CD4-positive, alpha-beta T cell treated with Interleukin-4 for 4 hours (primary cell): ENCODE measurements at regions not wholly inside any gene's neighbourhood (a gene's known extent, or its start where the extent isn't known, plus 50 kb on each side); places are given as distances from the start of the nearest gene placed in this dataset.

Source experiments
- DNase-seq: peaks from one replicate; pipeline ENCODE4 v3.0.0-alpha.2; 2020

DNA sequence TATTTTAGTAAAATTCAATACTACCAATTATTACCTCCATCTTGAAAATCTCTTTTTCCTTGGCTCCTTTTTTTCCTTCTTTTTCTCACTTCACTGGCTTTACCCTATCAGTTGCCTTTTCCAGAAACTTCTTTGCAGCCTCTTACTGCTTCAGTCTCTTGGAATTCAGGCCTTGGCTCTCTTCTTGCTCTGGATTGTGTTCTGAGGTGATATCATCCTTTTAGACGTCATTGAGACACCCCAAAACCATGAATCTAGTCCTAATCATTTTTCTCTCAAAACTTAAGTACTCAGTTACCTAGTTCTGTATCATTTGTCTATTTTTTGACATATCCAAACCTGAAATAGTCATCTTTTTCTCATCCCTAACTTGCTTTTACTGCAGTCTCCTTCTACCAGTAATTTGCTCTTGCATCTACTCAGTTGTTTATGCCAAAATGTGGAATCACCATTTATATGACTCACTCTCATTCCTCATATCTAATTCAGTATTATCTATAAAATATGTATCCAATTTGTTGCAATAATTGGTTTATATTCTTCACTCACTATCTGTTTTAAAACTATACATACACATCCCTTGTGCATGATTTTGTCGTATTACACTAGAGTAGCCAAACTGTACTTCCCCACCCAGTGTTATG lies 703.2 kb upstream of the CCDC54 start:
- no peak for DNase-seq

DNA sequence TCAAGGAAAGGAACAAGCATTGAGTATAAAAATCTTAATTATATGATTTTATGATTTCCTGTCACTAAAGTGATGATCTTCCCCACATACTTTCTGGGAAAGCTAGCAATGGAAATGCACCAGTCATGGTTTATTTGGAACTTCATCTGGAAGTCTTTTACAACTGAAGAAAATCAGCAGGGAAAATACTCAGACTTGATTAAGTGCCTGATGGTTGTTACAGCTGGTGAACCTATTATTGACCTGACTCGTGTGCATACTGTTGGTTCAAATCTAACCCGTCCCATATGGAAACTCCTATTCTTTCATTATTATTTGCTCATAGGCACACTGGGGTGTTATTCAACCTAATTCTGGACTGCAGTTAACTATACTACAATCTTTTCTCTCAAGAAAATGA lies 701.8 kb upstream of the CCDC54 start:
- DNase-seq = no peak

DNA sequence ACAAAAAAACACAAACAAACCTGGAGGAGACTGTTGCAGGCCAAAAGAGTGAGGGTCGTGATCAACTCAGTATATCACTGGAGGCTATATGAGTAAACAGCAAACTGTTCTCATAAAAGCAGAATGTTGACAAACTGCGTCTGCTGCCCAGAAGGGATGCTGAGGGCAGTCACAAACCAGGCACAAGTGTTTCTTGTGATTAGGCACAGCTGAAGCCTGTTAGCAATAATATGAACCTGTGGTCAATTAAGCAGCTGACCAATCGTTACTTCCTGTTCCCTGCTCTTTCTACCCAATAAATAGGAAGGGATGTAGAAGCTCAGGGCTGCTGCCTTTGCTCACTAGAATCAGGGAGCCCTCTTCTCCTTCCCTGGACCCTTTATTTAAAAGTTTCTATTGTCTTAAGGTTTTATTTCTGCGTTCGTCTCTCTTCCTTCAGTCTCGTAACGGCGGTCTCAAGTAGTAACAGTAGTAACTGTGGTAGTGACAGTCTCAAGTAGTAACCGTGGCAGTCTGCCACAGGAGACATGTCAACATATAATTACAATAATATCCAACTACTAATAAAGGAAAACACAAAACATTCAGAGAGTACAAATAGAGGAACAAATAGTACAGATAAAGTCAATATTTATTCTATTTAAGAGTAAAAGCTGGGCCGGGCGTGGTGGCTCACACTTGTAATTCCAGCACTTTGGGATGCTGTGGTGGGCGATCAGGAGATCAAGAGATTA lies 698.4 kb upstream of the CCDC54 start:
- no peak for DNase-seq

DNA sequence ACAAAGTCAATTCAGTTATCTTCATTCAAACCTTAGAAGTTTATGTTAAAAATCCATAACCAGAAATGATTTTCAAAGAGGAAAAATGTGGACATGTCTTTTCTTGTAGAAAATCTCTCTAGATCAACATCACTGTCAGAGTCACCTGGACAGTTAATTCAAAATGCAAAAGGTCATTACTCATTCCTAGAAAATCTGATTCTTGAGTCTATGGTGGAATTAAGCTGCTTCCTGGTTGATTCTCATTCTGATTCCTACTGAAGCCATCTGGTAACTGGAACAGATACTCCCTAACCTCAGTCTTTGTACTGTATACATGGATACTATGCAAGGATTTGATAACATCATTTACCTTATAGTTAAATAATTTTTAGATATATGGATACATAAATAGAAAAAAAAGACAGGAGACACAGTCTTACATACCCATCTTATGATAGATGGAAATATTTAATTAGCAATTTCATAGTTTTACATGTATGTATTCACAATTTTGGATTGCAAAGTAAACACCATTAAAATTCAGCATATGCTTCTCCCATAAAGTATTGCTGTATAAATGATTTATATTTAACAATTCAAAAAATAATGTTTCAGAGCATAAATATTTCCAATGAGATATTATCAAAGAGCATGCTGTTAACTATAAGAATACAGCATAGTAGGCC lies 693.2 kb upstream of the CCDC54 start:
- no peak for DNase-seq

DNA sequence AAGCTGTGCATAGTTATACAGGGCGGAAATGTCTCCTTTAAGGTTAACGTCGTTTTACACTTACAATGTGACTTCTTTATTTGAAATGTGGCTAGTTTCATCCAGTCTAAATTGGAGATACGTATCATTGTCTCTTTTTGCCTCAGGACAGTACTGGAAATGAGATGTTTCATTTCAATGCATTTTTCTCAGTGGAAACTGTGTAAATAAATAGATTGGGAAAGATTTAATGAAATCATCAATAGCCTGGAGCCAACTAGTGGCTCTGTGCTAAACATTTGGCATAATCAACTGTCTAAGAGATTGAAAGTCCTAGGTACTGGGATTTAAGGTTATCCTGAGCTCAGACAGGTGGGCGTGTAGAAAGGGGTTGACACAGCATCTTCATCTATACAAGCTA lies 691.5 kb upstream of the CCDC54 start:
- no peak for DNase-seq

DNA sequence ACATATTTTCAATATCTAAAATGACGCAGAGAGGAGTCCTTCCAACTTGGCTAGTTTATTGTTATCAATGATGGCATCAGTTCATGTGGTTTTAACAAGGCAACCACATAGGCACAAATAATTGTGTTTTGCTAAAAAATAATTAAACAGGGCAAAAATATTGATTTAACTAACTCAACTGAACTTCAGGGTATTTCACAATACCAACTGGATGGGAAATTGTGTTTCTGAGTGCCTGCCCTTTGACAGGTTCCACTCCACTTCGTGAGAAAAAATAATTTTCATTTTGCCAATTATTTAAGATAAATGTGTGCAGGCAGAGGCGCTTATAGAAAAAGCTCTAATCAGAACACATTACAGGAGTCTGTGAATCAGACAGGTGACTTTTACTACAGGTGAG lies 689.3 kb upstream of the CCDC54 start:
- DNase-seq = no peak

DNA sequence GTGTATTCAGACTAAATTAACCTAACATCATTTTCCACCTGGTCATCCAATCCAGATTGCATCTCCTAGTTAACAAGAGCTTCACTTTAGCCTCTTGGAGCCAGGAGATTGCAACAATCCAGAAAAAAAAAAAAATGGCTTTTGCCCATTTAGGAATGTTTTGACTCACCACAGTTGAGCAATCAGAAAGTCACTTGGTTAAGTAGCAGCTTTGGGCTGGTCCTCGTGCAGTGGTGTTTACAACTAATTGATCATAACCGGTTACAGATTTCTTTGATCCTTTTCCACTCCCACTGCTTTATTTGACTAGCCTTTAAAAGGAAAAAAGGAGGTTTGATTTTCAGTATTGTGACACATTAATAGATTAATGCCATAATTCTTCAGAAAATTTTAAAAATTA lies 688.8 kb upstream of the CCDC54 start:
- no peak for DNase-seq

DNA sequence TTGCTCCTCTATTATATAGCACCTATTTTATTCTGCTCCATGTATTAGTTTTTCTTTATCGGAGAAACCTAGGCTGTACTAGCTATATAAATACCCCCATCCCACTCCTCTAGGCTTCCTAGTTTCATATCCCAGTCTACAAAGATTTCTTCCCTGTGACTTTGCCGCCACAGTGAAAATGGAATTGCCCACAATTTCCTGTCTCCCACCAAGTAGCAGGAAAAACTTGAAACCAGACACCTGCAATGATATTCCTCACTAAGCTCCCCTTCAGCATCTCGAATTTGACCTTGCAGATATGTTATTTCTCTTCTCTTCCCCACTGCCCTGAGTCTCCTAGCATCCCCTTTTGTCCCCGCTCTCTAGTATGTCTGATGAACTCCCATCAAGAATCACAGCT lies 685.8 kb upstream of the CCDC54 start:
- DNase-seq = no peak

DNA sequence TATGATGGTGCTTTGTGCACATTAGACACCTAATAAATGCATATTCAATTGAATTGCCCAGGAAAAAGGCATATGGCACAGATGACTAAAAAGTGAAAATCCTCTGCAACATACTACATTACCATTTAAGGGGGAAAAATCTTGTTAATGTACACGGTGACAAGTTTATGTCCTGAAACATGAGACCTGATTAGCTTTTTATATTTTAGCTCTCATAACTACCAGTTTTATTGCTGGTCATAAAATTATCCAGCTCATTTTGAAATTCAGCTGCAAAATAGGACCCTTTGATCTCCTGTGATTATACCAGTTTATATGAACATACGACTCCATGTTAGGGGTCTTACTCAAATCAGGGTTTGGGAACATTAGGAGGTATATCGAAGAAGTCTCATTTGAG lies 684.6 kb upstream of the CCDC54 start:
- DNase-seq = no peak

DNA sequence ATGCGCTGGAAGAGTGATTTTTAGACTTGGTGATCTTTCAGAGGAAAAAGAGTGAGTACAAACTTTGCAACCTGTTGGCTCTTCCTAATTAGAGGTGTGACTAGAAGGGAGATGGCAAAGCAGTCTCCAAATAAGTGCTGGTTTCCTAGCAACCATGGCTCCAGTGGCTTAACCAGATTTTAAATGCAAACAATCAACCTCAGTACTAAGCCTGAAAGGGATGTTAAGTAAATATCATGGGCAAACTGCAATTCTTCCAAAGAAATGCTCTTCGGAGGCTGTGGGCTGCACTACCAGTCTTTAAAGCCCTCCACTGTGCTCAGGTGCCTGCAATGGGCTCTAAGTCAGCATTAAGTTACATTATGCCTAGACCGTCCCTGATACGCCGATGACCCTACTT lies 678.1 kb upstream of the CCDC54 start:
- DNase-seq = no peak

DNA sequence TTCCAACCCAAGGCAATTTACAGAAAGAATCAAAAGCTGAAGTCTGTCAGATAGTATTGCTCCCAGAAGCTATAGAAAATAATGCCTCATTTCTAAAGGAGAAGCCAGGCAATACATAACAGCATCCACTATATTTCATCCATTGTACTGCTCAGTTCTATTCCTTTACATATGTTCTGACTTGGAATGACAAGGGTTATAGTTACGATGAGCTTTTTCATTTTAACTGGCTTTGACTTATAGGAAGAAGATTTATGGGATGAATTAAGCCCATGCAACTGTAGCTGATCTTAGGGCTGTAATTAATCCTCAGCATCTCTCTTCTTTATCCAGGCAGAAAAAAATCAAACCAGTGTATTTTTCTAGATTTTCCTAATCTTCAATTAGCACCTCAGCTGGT lies 676.3 kb upstream of the CCDC54 start:
- no peak for DNase-seq

DNA sequence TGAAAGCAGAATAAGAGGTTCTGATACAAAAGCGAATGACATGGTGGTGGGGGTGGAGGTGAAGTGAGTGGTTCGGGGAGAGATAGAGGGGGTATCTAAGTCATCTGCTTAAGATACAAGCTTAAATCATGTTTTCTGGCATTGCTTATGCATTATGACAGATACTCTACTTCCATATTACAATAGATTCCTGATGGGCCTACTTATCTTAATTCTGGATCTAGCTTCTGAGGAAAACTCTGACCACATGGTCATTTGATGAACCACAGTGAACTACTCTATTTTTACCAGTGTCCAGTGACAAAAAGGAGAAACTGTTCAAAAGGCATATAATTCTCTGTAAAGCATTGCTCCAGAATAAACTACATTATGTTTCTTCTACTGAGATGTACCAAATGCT lies 673.7 kb upstream of the CCDC54 start:
- DNase-seq = no peak

DNA sequence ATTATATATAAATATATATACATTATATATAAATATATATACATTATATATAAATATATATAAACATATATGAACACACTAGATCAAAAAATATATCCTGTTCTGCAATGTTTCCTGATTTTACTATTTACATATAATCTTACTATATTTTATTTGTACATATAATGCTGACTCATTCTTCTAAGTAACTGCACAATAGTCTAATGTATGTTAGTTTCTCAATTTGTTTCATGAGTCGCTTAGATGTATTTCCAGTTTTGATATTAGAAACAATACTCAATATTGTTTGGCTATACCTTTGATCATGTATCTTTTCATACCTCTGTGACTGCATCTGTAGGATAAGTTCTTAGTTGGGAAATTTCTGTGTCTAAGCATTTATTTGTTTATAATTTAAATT lies 669.9 kb upstream of the CCDC54 start:
- DNase-seq = no peak

DNA sequence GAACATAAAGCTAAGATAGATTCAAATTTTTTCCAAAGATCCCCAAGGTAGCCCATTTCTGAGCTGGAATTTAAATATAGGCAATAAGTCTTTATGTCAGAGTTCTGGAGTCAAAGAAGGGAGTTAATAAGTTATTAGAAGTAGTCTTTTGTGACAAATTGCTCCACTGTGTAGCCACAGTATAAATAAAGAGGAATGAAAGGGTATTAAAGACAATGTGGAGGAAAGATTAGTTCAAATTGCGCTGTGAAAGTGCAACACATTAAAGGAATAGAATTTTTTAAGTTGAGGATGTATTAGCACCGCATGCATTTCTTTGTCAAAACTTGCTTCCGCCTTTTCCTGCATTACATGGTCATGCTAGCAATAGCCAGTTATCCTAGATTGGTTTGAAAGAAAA lies 666.6 kb upstream of the CCDC54 start:
- no peak for DNase-seq

DNA sequence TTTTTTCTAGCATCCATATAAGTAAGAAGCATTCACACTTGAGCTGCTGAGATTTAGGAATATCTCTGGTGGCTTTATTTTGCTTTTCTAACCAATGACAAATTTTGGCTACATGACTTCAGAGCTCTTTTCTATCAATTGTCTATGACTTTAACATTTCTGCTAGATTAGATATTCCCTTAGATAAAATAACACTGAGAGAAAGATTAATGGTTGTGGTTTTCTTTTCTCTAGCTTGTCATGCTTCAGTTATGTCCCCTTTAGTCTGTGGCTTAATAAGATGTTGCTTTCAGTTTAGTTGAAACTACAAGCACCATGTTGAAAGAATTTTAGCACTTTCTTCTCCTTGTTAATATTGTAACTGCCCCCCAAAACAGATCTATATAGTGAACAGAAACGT lies 665.6 kb upstream of the CCDC54 start:
- DNase-seq = no peak

DNA sequence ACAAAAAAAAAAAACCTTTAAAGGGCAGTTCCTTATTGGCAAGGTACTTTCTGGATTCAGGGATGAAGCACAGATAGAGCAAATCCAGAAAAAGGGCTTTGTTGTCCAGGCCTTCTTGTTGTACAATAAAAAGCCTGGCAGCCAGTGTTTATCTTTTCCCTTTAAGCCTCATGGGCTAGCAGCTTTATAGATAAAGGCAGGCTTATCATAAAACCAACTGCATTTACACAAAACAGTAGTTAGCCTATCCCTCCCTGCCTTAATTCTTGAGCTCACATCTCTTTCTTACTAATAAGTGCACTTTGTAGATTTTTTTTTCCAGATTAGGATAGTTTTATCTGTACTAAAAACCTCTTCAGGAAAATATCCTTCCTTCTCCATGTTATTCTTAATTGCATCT lies 662.8 kb upstream of the CCDC54 start:
- no peak for DNase-seq

DNA sequence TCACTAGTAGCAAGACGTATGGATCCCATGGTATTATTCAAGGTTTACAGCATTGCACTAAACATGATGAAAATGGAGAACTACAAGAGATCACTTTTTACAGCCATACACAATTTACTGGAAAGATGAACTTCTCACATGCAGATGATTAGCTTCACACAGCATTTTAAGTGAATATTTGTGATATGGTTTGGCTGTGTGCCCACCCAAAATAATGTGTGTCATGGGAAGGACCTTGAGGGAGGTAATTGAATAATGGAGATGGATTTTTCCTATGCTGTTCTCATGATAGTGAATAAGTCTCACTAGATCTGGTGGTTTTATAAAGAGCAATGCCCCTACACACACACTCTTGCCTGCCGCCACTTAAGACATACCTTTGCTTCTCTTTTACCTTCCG lies 662.0 kb upstream of the CCDC54 start:
- no peak for DNase-seq

DNA sequence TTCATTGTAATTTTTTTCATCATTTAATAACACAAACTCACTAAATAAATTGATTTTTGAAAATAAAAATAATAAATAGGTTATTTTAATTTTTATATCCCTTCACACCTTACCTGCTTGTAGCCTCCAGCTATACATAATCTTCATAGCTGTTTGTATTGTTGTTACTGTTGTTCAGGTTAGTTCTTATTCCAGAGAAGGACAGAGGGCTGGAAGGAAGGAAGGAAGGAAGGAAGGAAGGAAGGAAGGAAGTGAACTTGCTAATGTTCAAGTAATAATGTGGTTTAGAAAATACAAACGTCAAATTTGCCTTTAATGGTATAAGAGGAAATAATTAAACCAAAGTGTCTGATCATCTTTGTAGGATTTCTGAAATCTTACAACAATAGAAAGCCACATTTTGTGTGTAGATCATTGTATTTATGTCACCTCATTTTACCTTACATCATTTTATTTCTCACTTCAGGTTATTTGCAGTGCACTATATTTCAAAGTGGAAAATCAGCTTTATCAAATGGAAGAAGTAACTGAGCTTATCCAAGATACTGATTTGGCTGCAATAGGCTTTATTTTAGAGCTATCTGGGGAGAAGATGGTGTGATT lies 660.0 kb upstream of the CCDC54 start:
- no peak for DNase-seq

DNA sequence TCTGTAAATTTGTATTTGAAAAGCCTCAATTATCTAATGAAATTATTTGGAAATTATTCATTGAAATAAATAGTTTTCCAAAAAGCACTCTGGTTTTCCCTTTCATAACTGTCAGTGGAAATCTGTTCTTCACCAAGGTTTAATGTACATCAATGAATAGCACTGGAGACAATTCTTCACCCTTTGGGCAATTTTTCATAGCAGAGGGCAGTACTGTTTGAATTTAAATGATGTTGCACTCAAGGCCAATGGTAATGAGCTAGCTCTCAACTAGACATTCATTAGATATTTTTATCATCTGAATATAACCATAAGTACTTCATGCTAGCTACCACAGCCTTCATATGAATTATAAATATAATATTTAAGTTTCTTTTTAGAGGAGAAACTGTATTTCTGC lies 658.2 kb upstream of the CCDC54 start:
- no peak for DNase-seq

DNA sequence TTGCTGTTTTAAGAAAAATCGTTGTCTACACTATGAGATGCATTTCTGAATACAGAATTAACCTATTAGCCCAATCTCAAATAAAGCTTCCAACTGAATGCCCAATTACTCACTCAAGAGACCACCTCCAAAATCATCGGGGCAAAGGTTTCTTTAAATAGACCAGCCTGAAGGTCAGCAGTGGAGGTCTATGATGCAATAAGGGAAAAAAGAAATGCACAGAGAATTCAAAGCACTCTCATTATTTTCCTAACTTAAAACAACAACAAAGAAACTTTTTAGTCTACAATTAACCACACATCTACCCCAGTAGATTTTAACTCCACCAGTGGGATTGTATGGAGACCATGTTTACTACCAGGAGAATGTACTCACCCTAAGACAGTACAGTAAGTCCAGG lies 657.7 kb upstream of the CCDC54 start:
- DNase-seq = no peak

DNA sequence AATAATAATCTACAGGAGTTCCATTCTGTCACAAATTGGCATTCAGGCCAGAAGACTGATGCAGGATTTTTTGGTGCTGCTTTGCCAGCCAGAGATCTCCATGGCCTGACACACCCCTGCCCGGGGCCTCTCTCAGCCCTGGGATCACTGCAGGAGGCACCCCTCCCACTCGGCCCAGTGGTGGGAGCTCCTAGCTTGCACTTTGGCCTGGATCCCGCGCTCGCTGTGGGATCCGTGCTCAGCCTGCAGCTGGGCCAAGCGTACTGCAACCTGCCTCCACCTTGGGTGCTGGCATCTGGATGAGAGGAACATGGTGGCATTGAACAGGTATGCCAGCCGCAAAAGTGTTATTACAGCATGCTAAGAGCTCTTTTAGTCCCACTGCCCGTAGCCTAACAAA lies 656.7 kb upstream of the CCDC54 start:
- DNase-seq = no peak

DNA sequence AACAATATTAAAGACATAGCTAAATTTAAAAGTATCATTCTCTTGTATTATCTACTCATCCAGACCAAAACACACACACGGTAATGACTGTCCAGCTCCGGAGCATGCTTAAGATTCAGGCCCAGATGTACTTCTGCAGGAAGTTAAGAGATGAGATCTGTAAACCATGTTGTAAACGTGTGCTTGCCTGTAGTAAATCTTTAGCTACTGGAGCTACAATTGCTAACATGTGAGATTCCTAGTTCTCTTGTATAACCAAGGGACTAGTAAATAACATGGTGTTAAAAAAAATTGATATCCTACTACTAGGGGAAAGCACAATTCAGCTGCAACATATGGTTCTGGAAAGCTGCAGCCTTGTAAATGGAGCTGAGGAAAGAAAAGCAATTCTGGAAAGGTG lies 651.7 kb upstream of the CCDC54 start:
- no peak for DNase-seq

DNA sequence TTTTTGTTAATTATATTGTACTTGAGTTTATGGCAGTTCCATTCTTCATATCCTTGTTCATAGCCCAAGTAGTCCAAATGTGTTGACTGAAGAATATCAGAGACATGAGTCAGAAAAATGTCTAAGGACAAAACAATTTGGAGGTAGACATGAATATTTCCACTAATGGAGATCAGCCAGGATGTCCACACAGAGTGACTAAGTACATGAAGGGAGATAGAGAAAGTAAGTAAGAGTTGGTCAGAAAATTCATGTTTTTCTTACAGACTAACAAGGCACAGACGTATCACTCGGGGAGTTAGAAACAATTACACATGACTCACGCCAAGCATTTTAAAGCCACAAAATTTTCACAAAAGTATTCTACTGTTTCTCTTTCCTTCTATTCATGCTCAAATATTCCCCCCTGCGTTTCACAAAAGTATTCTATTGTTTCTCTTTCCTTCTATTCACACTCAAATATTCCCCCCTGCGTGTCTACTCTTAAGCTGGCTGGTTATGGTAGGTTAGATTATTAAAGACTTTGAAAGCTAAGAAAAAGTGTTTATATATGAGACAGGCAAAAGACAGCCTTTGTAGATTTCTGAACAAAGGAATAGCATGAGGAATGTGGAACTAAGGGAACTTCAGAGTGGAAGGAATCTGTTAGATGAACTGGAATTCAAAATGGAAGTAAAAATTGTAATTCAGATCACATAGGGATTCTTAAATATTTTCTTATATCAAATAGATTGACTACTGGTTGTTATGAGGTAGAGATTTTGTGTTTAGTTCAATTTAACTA lies 648.7 kb upstream of the CCDC54 start:
- no peak for DNase-seq
